ENCODE measurements at regions not wholly inside any gene's neighbourhood (a gene's known extent, or its start where the extent isn't known, plus 50 kb on each side); places are given as distances from the start of the nearest gene placed in this dataset.

GRCh38 chr5:124088289-124089032, 576.5 kb downstream of the CSNK1G3 start:
- ATAC-seq (ENCODE audit: low FRiP score) (no peak), DNase-seq (ENCODE audit: low spot score) (no peak)
- TF ChIP-seq, protein P1, sequence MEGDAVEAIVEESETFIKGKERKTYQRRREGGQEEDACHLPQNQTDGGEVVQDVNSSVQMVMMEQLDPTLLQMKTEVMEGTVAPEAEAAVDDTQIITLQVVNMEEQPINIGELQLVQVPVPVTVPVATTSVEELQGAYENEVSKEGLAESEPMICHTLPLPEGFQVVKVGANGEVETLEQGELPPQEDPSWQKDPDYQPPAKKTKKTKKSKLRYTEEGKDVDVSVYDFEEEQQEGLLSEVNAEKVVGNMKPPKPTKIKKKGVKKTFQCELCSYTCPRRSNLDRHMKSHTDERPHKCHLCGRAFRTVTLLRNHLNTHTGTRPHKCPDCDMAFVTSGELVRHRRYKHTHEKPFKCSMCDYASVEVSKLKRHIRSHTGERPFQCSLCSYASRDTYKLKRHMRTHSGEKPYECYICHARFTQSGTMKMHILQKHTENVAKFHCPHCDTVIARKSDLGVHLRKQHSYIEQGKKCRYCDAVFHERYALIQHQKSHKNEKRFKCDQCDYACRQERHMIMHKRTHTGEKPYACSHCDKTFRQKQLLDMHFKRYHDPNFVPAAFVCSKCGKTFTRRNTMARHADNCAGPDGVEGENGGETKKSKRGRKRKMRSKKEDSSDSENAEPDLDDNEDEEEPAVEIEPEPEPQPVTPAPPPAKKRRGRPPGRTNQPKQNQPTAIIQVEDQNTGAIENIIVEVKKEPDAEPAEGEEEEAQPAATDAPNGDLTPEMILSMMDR (IDR thresholded peaks at IDR 0.05) = no peak

GRCh38 chr5:124087752-124088151, 575.8 kb downstream of the CSNK1G3 start:
- ATAC-seq (ENCODE audit: low FRiP score) (no peak), DNase-seq (ENCODE audit: low spot score) (no peak)
- TF ChIP-seq, protein P1 (IDR thresholded peaks at IDR 0.05) = no peak

- TF ChIP-seq, protein P1 (IDR thresholded peaks at IDR 0.05) = no peak
- no peak for DNase-seq (ENCODE audit: low spot score)
- no peak for ATAC-seq (ENCODE audit: low FRiP score)
Observed at GRCh38 chr5:124080256-124080655, 568.3 kb downstream of the CSNK1G3 start.

DNA sequence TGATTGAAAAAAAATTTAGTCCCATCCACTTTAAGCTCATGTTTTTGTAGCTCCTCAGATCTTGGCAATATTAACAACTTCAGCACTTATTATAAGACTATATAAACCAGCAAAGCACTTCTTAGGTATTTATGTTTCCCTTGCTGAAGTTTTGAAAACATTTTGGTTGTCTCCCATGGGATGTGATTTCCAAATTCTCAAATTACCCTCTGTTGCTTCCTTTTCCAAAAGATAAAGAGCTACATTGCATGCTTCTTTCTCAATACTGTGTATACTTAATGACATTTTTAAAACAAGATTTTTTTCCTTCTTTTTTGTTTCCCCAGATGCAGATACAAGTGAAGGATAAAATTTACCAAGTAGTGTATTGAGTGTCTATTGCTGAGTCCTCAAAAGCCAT, 567.1 kb downstream of the CSNK1G3 start:
- TF ChIP-seq, protein P1 (IDR thresholded peaks at IDR 0.05) = no peak
- no peak for DNase-seq (ENCODE audit: low spot score)
- no peak for ATAC-seq (ENCODE audit: low FRiP score)

DNA sequence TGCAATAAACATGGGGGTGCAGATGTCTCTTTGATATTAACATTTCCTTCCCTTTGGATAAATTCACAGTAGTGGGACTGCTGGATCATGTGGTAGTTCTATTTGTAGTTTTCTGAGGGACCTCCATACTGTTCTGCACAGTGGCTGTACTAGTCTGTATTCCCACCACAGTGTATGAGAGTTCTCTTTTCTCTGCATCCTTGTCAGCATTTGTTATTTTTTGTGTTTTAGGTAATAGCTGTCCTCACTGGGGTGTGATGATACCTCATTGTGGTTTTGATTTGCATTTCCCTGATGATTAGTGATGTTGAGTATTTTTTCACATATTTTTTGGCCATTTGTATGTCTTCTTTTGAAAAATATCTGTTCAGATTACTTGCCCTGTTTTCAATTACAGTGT, 562.5 kb downstream of the CSNK1G3 start:
- DNase-seq (ENCODE audit: low spot score) (no peak), ATAC-seq (ENCODE audit: low FRiP score) (no peak)
- TF ChIP-seq, protein P1 (IDR thresholded peaks at IDR 0.05) = no peak

DNA sequence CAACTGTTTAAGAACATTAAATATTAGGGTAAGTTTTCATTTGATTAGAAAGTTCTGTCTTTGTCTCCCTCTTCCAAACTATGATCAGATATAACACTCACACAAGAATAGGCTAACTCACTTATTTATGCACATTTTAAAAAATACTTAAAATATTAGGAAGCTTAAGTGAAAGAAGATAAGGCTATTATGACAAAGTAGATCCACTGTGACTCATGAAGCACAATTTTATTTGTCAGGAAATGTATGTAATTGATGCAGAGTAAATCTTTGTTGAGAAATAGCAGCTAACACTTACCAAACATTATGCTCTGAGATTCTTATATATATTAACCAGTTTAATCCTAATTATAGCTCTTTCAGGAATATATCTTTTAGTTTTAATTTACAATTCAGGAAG, 560.6 kb downstream of the CSNK1G3 start:
- ATAC-seq (ENCODE audit: low FRiP score) = no peak
- TF ChIP-seq, protein P1 (IDR thresholded peaks at IDR 0.05) = no peak
- no peak for DNase-seq (ENCODE audit: low spot score)

DNA sequence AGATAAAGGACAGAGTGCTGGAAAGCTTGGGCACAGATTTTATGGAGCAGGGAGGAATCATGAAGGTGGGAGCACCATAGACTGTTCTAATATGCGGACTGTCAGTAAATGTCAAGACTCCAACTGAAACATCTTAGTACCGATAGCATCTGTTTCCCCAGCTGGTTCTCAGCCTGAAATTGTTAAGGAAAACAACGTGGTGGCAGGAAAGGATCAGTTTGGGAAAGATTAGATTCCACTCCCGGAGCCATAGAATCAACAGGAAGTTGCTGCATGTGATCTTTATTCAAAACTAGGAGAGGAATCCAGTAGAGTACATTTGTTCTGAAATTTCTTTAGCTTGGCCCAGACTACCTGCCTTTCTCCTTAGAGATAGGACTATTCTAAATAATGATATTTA, 559.1 kb downstream of the CSNK1G3 start:
- DNase-seq (ENCODE audit: low spot score) (no peak), ATAC-seq (ENCODE audit: low FRiP score) (no peak)

More for the DNA sequence above, 559.1 kb downstream of the CSNK1G3 start:
- TF ChIP-seq, protein P1 (IDR thresholded peaks at IDR 0.05) = no peak

All from omental fat pad (tissue), 3 donors.